Medulla oblongata (tissue), 1 donor: ENCODE measurements at regions not wholly inside any gene's neighbourhood (a gene's known extent, or its start where the extent isn't known, plus 50 kb on each side); places are given as distances from the start of the nearest gene placed in this dataset.
A peak's percentile ranks its signal among the peaks of the same experiment; 100 is the strongest.

ENCODE experiments used
- DNase-seq: peaks from one replicate; pipeline ENCODE4 v3.0.0-alpha.2; 2015; ENCODE audit errors: extremely low spot score

GRCh38 chr18:55166260-55166598 is 207.0 kb upstream of the CCDC68 start:
- DNase-seq, result no peak

DNA sequence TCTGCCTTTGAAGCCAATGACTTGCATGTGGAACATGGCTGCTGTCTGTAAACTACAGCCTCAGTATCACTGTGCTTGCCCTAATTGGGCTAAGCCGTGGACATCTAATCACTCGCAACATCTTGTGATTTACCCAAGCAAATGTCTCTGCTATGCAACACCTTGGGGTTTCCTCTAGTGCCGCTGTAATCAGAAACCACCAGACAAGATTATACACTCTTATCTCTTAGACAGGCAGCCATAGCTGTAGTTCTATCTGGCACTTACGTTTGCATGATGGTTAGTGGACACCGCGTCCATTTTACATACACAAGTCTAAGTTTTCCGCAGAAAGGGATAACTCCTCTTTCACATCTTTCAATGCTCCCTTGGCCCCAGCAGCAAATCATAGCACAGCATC is 204.3 kb upstream of the CCDC68 start:
- no peak for DNase-seq

- DNase-seq, result no peak
Measured at GRCh38 chr18:55161916-55162315, 202.7 kb upstream of the CCDC68 start.

DNA sequence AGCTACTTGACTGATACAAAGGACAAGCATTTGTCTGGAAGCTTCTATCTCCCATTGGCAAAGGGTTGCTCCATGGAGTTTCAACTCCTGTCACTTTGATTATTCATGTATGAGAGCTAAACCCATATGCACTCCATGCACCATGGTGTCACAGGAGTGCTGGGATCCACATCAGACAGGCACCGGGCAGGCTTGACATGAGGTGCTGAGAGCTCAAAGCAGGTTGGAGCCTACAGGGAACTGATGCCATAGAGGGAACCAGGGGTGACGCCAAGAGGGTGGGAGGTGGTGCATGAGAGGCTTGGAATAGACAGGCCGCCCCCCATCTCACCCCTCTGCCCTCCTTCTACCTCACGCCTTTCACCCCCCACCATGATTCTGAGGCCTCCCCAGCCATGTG is 199.8 kb upstream of the CCDC68 start:
- no peak for DNase-seq

- no peak for DNase-seq
Measured at GRCh38 chr18:55158570-55158969, 199.3 kb upstream of the CCDC68 start.

- DNase-seq, result no peak
Measured at GRCh38 chr18:55153346-55153745, 194.1 kb upstream of the CCDC68 start.

DNA sequence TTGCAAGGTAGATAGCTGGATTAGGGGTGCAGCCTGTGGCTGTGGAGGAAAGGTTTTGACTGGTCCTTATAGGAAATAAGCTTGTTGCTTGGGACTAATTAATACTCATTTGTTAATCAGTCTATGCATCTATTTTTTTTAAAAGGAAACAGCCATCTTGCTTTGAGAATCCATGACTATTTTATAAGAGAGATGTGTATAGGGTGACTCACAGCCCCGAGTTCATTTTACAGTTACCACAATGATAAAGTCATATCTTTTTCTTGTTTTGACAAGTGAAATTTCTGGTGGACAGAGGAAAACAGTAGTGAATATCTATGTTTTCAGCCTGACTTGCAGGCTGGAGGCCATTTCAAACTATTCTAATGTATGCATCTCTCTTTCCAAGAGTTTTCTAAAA is 193.5 kb upstream of the CCDC68 start:
- no peak for DNase-seq

- peak; percentile 72 for DNase-seq
Measured at GRCh38 chr18:55149994-55150393, 190.7 kb upstream of the CCDC68 start.

DNA sequence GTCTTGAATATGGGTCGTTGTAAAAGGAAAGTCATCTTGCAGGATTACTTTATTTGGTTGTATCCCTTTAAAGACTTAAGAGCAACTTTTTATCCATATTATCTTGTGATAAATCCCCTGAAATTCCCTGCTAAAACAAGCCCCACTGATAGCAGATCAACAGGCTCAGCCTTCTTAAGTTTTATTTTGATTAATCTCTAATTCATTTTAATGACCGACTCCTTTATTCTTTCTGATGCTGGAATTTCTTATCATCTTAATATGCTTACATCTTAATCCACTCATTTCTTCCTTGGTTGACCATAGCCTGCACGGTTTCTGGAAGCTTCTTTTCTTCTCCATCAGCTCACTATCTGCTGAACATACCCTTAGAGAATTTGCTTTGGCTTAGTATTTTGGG is 188.5 kb upstream of the CCDC68 start:
- DNase-seq, result no peak

- no peak for DNase-seq
Measured at GRCh38 chr18:55144193-55144930, 185.1 kb upstream of the CCDC68 start.

- DNase-seq, result no peak
Measured at GRCh38 chr18:55142410-55142809, 183.1 kb upstream of the CCDC68 start.

GRCh38 chr18:55141318-55141717 is 182.1 kb upstream of the CCDC68 start:
- DNase-seq, result no peak

DNA sequence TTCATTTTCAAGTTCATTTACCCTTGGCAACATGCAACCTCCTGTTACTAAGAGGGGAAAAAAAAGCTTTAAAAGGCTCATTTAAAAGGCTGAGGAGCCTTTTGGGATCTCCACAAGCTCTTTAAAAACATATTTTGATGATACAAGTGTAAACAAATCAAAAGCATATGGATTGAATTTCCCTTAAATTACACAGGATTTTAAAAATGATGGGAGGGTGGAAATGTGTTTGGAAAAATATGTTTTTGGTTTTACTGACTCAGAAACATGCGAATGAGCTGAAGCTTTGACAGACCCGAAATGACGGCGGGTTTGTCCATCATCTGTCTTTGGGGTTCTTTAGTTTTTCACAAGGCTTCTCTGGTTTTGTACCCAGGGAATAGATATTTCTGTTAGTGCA is 180.6 kb upstream of the CCDC68 start:
- no peak for DNase-seq

GRCh38 chr18:55139307-55139706 is 180.0 kb upstream of the CCDC68 start:
- no peak for DNase-seq

- no peak for DNase-seq
Measured at GRCh38 chr18:55138401-55138800, 179.1 kb upstream of the CCDC68 start.

GRCh38 chr18:55137602-55138001 is 178.3 kb upstream of the CCDC68 start:
- no peak for DNase-seq

- no peak for DNase-seq
Measured at GRCh38 chr18:55136864-55137263, 177.6 kb upstream of the CCDC68 start.

- no peak for DNase-seq
Measured at GRCh38 chr18:55136258-55136657, 177.0 kb upstream of the CCDC68 start.

DNA sequence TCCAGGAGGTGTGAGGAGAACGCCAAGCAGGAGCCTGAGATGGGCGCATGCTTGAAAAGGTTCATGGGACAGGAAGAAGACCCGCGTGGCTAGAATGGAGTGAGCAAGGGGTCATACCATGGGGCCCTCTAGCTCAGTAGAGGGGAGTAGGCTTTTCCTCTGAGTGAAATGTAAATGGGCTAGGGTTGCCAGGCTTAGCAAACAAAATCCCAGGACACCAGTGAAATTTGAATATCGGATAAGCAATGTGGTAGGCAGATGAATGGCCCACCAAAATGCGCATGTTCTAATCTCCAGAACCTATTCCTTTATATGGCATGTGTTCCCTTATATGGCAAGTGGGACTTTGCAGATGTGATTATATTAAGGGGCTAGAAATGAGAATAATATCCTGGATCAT is 174.1 kb upstream of the CCDC68 start:
- no peak for DNase-seq

DNA sequence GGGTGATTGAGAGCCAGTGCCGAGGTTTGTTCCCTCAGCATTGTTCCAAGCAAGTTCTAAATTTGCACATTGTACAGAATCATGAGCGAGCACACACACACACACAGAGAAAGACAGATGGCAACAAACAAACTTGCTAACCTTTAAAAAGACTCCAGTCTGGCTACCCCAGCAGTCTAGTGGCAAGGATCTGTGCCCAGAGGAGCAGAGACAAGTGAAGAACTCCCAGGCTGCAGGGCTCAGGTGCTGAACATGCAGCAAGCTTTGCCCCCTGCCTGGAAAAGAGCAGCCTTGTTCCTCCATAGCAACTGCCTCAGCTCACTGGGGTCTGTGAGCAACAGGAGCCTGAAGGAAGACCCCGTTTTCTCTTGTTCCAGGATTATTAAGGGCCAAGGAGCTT is 169.2 kb upstream of the CCDC68 start:
- DNase-seq, result peak; percentile 12

GRCh38 chr18:55124078-55124763 is 165.0 kb upstream of the CCDC68 start:
- no peak for DNase-seq

DNA sequence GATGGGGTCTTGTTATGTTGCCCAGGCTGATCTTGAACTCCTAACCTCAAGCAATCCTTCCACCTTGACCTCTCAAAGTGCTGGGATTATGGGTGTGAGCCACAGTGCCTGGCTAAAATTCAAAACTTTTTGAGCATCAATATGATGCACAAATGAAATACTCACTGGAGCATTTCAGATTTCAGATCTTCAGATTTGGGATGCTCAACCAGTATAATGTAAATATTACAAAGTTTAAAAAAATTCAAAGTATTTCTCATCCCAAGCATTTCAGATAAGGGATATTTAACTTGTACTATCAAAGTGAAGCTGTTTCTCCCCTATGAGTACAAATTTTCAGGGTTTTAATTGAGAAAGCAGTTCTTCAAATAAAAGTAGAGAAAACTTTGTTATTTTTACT is 164.1 kb upstream of the CCDC68 start:
- DNase-seq, result no peak

DNA sequence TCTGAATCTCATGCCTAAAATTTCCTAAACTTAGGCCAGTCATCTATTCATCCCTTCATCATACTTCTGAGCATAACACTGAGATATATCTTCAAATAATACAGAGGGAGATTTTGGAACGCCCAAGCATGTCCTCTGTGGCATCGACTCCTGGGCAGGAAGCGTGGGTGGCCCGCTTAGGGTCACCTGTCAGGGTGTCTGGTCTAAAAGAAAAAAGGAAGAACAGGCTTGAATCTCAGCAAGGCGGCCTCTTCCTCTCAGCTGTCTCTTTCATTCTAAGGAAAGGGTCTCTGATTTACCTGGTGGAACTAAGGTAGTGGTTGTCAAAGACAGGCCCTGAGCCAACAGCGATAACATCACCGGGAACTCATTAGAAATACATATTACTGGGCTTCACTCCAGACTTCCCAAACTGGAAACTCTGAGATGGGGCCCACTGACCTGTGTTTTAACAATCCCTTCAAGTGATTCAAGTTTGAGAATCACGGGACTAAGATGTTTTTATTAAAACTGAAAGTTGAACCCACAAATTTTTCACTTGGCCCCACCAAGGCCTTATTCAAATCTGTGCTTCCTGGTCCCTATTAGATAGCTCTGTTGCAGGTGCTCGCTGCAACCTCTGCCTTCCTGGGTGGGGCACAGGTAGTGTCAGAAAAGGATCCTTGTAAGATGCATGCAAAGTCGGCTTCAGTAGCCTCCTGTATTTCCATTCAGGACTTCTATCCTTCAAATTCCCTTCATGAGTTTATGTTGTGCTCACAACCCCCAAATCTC is 162.3 kb upstream of the CCDC68 start:
- DNase-seq, result no peak
